Upper lobe of right lung (tissue), 1 donor: ENCODE measurements at regions not wholly inside any gene's neighbourhood (a gene's known extent, or its start where the extent isn't known, plus 50 kb on each side); places are given as distances from the start of the nearest gene placed in this dataset.

Experiments used
- ATAC-seq: fragments of 200-7000 bp; cut with Tn5 transposase; one replicate; pipeline ENCODE4 v1.9.1; 2020; ENCODE audit warnings: mild to moderate bottlenecking, moderate library complexity
- DNase-seq: peaks from one replicate; pipeline ENCODE4 v3.0.0-alpha.2; 2020
- H3K27ac ChIP-seq: fragments of 200-600 bp; one replicate; pipeline ENCODE4 v1.8.0; 2022
- H3K27me3 ChIP-seq: fragments of 200-600 bp; one replicate; pipeline ENCODE4 v1.8.0; 2022; ENCODE audit warnings: mild to moderate bottlenecking
- H3K36me3 ChIP-seq: fragments of 200-600 bp; one replicate; pipeline ENCODE4 v1.8.0; 2022
- H3K4me1 ChIP-seq: fragments of 200-600 bp; one replicate; pipeline ENCODE4 v1.8.0; 2022
- H3K4me3 ChIP-seq: fragments of 200-600 bp; one replicate; pipeline ENCODE4 v1.8.0; 2022; ENCODE audit warnings: mild to moderate bottlenecking
- H3K9me3 ChIP-seq: fragments of 200-600 bp; one replicate; pipeline ENCODE4 v1.8.0; 2022
- CTCF ChIP-seq: fragments of 200-600 bp; IDR thresholded peaks from one replicate; pipeline ENCODE4 v1.8.0; 2022; ENCODE audit warnings: antibody characterized with exemption
- intact Hi-C: fragments of 100-400 bp; cut with DNase I; formaldehyde crosslinking; loops from one replicate; pipeline ENCODE4 v1.11.0; 2022
- donor health status: DM: no; HTN: yes; CAD: no; lungs with severe emphysema.

GRCh38 chr2:175441181-175441761 is 259.8 kb upstream of the ATP5MC3 start:
- ATAC-seq (no peak), DNase-seq (no peak)
- intact Hi-C loops: no loop called here
- no peaks in the 10 kb centered on the region for H3K4me1 ChIP-seq
- H3K27ac ChIP-seq: no peak overlapping the region
- no peak for TF ChIP-seq CTCF
- no peaks in the 10 kb centered on the region for H3K9me3 ChIP-seq
- H3K27me3 ChIP-seq: no peaks in the 10 kb centered on the region
- no peak overlapping the region for H3K4me3 ChIP-seq
- H3K36me3 ChIP-seq: no peaks in the 10 kb centered on the region

- no peaks in the 10 kb centered on the region for H3K27me3 ChIP-seq
- no peak overlapping the region for H3K4me3 ChIP-seq
- intact Hi-C loops: no loop called here
- no peak for TF ChIP-seq CTCF
- ATAC-seq (no peak), DNase-seq (no peak)
- H3K36me3 ChIP-seq: no peaks in the 10 kb centered on the region
- no peak overlapping the region for H3K27ac ChIP-seq
- no peaks in the 10 kb centered on the region for H3K4me1 ChIP-seq
- no peaks in the 10 kb centered on the region for H3K9me3 ChIP-seq
Measured at GRCh38 chr2:175439416-175439815, 257.9 kb upstream of the ATP5MC3 start.

- Histone ChIP-seq H3K27me3 (no peaks in the 10 kb centered on the region), H3K4me3 (no peak overlapping the region), H3K27ac (no peak overlapping the region), H3K36me3 (no peaks in the 10 kb centered on the region), H3K9me3 (no peaks in the 10 kb centered on the region), H3K4me1 (no peaks in the 10 kb centered on the region)
- no peak for TF ChIP-seq CTCF
- ATAC-seq (no peak), DNase-seq (no peak)
- intact Hi-C loops: no loop called here
Measured at GRCh38 chr2:175437167-175437566, 255.7 kb upstream of the ATP5MC3 start.

GRCh38 chr2:175436076-175436475 is 254.6 kb upstream of the ATP5MC3 start:
- no peaks in the 10 kb centered on the region for H3K4me1 ChIP-seq
- H3K27ac ChIP-seq: no peak overlapping the region
- no peaks in the 10 kb centered on the region for H3K36me3 ChIP-seq
- H3K4me3 ChIP-seq: no peak overlapping the region
- no peaks in the 10 kb centered on the region for H3K9me3 ChIP-seq
- no peak for DNase-seq
- no peak for TF ChIP-seq CTCF
- no peaks in the 10 kb centered on the region for H3K27me3 ChIP-seq
- ATAC-seq: no peak
- intact Hi-C loops: no loop called here

GRCh38 chr2:175435012-175435411 is 253.5 kb upstream of the ATP5MC3 start:
- no peak for TF ChIP-seq CTCF
- Histone ChIP-seq H3K27me3 (no peaks in the 10 kb centered on the region), H3K36me3 (no peaks in the 10 kb centered on the region), H3K9me3 (no peaks in the 10 kb centered on the region), H3K4me1 (no peaks in the 10 kb centered on the region), H3K27ac (no peak overlapping the region), H3K4me3 (no peak overlapping the region)
- intact Hi-C loops: no loop called here
- ATAC-seq (no peak), DNase-seq (no peak)

- no peaks in the 10 kb centered on the region for H3K27me3 ChIP-seq
- no peak overlapping the region for H3K27ac ChIP-seq
- H3K4me3 ChIP-seq: no peak overlapping the region
- no peaks in the 10 kb centered on the region for H3K36me3 ChIP-seq
- peaks cover 5% of the 10 kb centered on the region for H3K9me3 ChIP-seq
- H3K4me1 ChIP-seq: no peaks in the 10 kb centered on the region
- TF ChIP-seq CTCF: no peak
- DNase-seq (no peak), ATAC-seq (no peak)
- intact Hi-C loops: no loop called here
Measured at GRCh38 chr2:175432793-175433192, 251.3 kb upstream of the ATP5MC3 start.
